ENCODE measurements at regions not wholly inside any gene's neighbourhood (a gene's known extent, or its start where the extent isn't known, plus 50 kb on each side); places are given as distances from the start of the nearest gene placed in this dataset.

DNA sequence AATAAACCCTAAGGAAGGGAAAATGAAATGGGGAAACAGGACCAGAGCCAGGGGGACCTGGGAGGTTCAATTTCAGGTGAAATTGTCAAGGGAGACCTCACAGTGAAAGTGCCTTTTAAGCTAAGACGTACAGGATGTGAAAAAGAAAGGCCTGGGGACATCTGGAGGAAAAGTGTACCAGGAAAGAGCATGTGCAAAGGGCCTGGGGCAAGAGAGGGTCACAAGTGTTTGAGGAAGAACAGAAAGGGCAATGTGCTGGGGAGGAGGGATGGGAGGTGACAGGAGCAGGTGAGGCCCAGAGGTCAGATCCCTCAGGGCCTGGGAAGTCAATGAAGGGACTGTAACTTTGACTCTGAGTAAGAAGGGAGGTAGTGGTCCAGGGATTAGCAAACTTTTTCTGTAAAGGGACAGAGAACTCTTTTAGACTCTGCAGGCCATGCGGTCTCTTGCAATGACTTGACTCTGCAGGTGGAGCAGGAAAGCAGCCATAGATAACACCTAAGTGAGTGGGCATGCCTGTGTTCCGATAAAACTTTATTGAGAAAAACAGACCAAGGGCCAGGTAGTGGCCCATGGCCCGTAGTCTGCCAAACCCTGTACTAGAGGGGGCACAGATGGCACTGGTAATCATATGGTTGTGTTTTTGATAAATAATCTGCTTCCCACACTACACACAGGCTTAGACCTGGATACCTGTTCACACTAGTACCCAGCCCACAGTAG, 93.8 kb downstream of the LITAF start:
- no peaks in the 10 kb centered on the region for H3K27me3 ChIP-seq
- TF ChIP-seq, protein P1, sequence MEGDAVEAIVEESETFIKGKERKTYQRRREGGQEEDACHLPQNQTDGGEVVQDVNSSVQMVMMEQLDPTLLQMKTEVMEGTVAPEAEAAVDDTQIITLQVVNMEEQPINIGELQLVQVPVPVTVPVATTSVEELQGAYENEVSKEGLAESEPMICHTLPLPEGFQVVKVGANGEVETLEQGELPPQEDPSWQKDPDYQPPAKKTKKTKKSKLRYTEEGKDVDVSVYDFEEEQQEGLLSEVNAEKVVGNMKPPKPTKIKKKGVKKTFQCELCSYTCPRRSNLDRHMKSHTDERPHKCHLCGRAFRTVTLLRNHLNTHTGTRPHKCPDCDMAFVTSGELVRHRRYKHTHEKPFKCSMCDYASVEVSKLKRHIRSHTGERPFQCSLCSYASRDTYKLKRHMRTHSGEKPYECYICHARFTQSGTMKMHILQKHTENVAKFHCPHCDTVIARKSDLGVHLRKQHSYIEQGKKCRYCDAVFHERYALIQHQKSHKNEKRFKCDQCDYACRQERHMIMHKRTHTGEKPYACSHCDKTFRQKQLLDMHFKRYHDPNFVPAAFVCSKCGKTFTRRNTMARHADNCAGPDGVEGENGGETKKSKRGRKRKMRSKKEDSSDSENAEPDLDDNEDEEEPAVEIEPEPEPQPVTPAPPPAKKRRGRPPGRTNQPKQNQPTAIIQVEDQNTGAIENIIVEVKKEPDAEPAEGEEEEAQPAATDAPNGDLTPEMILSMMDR (IDR thresholded peaks at IDR 0.05; ENCODE audit: low read depth, low read length): no peak
- H3K36me3 ChIP-seq: no peaks in the 10 kb centered on the region
- no peak overlapping the region for H3K4me3 ChIP-seq
- H3K4me1 ChIP-seq (ENCODE audit: low read depth): peaks cover 9% of the 10 kb centered on the region
- no peak overlapping the region for H3K27ac ChIP-seq
- peaks cover 4% of the 10 kb centered on the region for H3K9me3 ChIP-seq (ENCODE audit: low read depth)
- no peak for DNase-seq (ENCODE audit: low read depth in 1 of 2, low spot score in 1 of 2)

DNA sequence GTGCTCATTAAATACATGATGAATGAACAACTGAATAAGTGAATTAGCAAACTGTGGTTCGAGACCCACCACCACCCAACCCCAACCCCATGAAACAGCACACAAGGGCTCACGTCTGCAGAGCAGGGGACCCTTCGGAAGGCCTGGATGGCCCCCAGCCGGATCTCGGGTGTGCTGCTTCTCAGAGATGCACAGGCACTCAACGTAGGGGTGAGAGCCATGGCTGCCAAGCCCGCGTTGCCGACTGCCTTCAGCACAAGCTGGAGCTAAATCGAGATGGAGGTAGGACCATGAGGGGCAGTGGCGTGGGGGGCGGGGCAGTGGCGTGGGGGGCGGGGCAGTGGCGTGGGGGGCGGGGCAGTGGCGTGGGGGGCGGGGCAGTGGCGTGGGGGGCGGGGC, 93.2 kb downstream of the LITAF start:
- Histone ChIP-seq H3K4me1 (ENCODE audit: low read depth) (peaks cover 9% of the 10 kb centered on the region), H3K36me3 (no peaks in the 10 kb centered on the region), H3K27ac (no peak overlapping the region), H3K4me3 (no peak overlapping the region), H3K27me3 (no peaks in the 10 kb centered on the region), H3K9me3 (ENCODE audit: low read depth) (peaks cover 4% of the 10 kb centered on the region)
- DNase-seq (ENCODE audit: low read depth in 1 of 2, low spot score in 1 of 2): no peak
- TF ChIP-seq, protein P1 (IDR thresholded peaks at IDR 0.05; ENCODE audit: low read depth, low read length): no peak

DNA sequence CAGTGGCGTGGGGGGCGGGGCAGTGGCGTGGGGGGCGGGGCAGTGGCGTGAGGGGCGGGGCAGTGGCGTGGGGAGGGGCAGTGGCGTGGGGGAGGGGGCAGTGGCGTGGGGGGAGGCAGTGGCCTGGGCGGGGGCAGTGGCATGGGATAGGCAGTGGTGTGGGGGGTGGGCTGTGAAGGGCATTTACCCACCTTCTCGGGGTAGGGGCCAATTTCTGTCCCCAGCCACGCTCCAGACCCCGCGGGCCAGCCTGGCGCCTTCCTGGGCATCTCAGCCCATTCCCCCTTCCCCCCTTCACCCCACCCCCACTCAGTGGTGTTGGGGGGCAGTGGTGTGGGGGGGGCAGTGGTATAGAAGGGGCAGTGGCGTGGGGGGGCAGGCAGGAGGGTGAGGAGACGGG, 92.7 kb downstream of the LITAF start:
- H3K27ac ChIP-seq: no peak overlapping the region
- no peak for DNase-seq (ENCODE audit: low read depth in 1 of 2, low spot score in 1 of 2)
- H3K4me3 ChIP-seq: no peak overlapping the region
- H3K27me3 ChIP-seq: no peaks in the 10 kb centered on the region
- H3K9me3 ChIP-seq (ENCODE audit: low read depth): peaks cover 4% of the 10 kb centered on the region
- TF ChIP-seq, protein P1 (IDR thresholded peaks at IDR 0.05; ENCODE audit: low read depth, low read length): no peak
- H3K4me1 ChIP-seq (ENCODE audit: low read depth): peaks cover 9% of the 10 kb centered on the region
- no peaks in the 10 kb centered on the region for H3K36me3 ChIP-seq

DNA sequence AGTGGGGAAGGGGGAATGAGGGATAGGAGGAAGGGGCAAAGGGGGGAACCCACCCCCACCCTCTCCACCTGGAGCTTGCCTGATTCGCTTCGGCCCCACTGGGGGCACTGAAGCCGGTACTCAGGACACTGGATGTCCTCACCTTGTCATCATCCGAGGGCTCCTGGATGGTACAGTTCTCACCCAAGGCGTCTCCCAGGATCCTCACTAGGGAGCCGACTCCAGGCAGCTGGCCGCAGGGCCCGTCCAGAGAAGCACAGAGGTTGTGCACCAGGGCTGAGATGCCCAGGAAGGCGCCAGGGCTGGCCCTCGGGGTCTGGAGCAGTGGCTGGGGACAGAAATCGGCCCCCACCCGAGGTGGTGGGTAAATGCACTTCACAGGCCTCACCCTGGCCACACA, 92.3 kb downstream of the LITAF start:
- DNase-seq (ENCODE audit: low read depth in 1 of 2, low spot score in 1 of 2): no peak
- TF ChIP-seq, protein P1 (IDR thresholded peaks at IDR 0.05; ENCODE audit: low read depth, low read length): no peak
- Histone ChIP-seq H3K27ac (no peak overlapping the region), H3K4me1 (ENCODE audit: low read depth) (peaks cover 9% of the 10 kb centered on the region), H3K36me3 (no peaks in the 10 kb centered on the region), H3K27me3 (no peaks in the 10 kb centered on the region), H3K4me3 (no peak overlapping the region), H3K9me3 (ENCODE audit: low read depth) (peaks cover 4% of the 10 kb centered on the region)

DNA sequence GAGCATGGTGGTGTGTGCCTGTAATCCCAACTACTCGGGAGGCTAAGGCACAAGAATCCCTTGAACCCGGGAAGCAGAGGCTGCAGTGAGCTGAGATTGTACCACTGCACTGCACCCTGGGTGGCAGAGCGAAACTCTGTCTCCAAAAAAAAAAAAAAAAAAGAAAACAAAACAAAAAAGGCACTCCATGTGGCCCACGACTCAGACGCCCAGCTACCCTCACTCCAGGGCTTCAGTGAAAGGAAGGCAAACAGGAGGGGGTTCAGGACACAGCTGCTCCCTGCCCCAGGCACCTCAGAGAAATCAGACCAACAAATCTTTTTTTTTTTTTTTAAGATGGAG, 91.7 kb downstream of the LITAF start:
- peaks cover 9% of the 10 kb centered on the region for H3K4me1 ChIP-seq (ENCODE audit: low read depth)
- H3K9me3 ChIP-seq (ENCODE audit: low read depth): peaks cover 4% of the 10 kb centered on the region
- no peaks in the 10 kb centered on the region for H3K36me3 ChIP-seq
- no peaks in the 10 kb centered on the region for H3K27me3 ChIP-seq
- TF ChIP-seq, protein P1 (IDR thresholded peaks at IDR 0.05; ENCODE audit: low read depth, low read length): no peak
- H3K27ac ChIP-seq: no peak overlapping the region
- no peak for DNase-seq (ENCODE audit: low read depth in 1 of 2, low spot score in 1 of 2)
- no peak overlapping the region for H3K4me3 ChIP-seq

All from cardiac muscle cell (in vitro differentiated cells and primary cell).